ENCODE measurements at regions not wholly inside any gene's neighbourhood (a gene's known extent, or its start where the extent isn't known, plus 50 kb on each side); places are given as distances from the start of the nearest gene placed in this dataset.

- no peak for TF ChIP-seq JUND (IDR thresholded peaks at IDR 0.05; ENCODE audit: borderline replicate concordance, low read depth, low read length)
- no peak for TF ChIP-seq JUND (tag; IDR thresholded peaks at IDR 0.05; ENCODE audit: borderline replicate concordance, low read depth, low read length)
- no peak for TF ChIP-seq ZBTB34 (CRISPR knock-in tag; IDR thresholded peaks at IDR 0.05)
- TF ChIP-seq HBP1 (CRISPR knock-in tag; IDR thresholded peaks at IDR 0.05): no peak
- no peak for TF ChIP-seq L3MBTL2 (IDR thresholded peaks at IDR 0.05)
- no peak for TF ChIP-seq ZNF274 (IDR thresholded peaks at IDR 0.05; ENCODE audit: borderline replicate concordance, low read depth, low read length)
- no peak for TF ChIP-seq ZNF146 (CRISPR knock-in tag; IDR thresholded peaks at IDR 0.05; ENCODE audit: unreplicated experiment)
- TF ChIP-seq TEAD4 (IDR thresholded peaks at IDR 0.05; ENCODE audit: low read length): no peak
- no peak for TF ChIP-seq TEAD4 (CRISPR knock-in tag; IDR thresholded peaks at IDR 0.05; ENCODE audit: borderline replicate concordance)
Measured at GRCh38 chr3:18591120-18591519, 166.0 kb upstream of the SATB1 start.

All from K562 (cell line).